OCI-LY1 (cell line): ENCODE measurements at regions not wholly inside any gene's neighbourhood (a gene's known extent, or its start where the extent isn't known, plus 50 kb on each side); places are given as distances from the start of the nearest gene placed in this dataset.

Source experiments
- H2AFZ ChIP-seq: fragments of 200-600 bp; sonication (generic), shearing (Covaris generic); 2 replicates; pipeline ENCODE4 v1.6.0; 2014; ENCODE audit warnings: antibody characterized with exemption, mild to moderate bottlenecking, low read length
- H3F3A ChIP-seq: fragments of 200-600 bp; sonication (generic), shearing (Covaris generic); 2 replicates; pipeline ENCODE4 v1.6.0; 2014; ENCODE audit warnings: mild to moderate bottlenecking, antibody characterized with exemption, low read length, moderate library complexity; ENCODE audit not compliant: insufficient read depth
- H3K27ac ChIP-seq: fragments of 200-600 bp; sonication (generic); 2 replicates; pipeline ENCODE4 v1.5.1; 2014; ENCODE audit warnings: low read length, mixed run types, mild to moderate bottlenecking, low read depth; ENCODE audit not compliant: poor library complexity, severe bottlenecking
- H3K27me3 ChIP-seq: fragments of 200-600 bp; sonication (generic); 2 replicates; pipeline ENCODE4 v1.6.0; 2014; ENCODE audit warnings: antibody characterized with exemption, mild to moderate bottlenecking, low read length, moderate library complexity; ENCODE audit not compliant: insufficient read depth
- H3K36me3 ChIP-seq: fragments of 200-600 bp; sonication (generic); 2 replicates; pipeline ENCODE4 v1.6.1; 2014; ENCODE audit warnings: mild to moderate bottlenecking, antibody characterized with exemption, low read length, moderate library complexity, mixed read lengths; ENCODE audit not compliant: insufficient read depth
- H3K4me1 ChIP-seq: fragments of 200-600 bp; sonication (generic); 2 replicates; pipeline ENCODE4 v1.5.1; 2014; ENCODE audit warnings: mild to moderate bottlenecking, low read length, moderate library complexity; ENCODE audit not compliant: insufficient read depth, severe bottlenecking
- H3K4me2 ChIP-seq: fragments of 200-600 bp; sonication (generic), shearing (Covaris generic); 2 replicates; pipeline ENCODE4 v1.6.1; 2014; ENCODE audit warnings: low read length
- H3K4me3 ChIP-seq: fragments of 200-600 bp; sonication (generic); 2 replicates; pipeline ENCODE4 v1.5.1; 2014; ENCODE audit warnings: low read length, low read depth, mild to moderate bottlenecking, mixed read lengths; ENCODE audit not compliant: poor library complexity, severe bottlenecking
- H3K79me2 ChIP-seq: fragments of 200-600 bp; shearing (Covaris generic); 2 replicates; pipeline ENCODE4 v1.6.1; 2016; ENCODE audit warnings: mixed run types, low read length, mixed read lengths; ENCODE audit not compliant: insufficient read depth
- H3K9ac ChIP-seq: fragments of 200-600 bp; sonication (generic), shearing (Covaris generic); 2 replicates; pipeline ENCODE4 v1.6.1; 2014; ENCODE audit warnings: mild to moderate bottlenecking, low read length, mixed read lengths
- H3K9me2 ChIP-seq: fragments of 200-600 bp; sonication (generic), shearing (Covaris generic); 2 replicates; pipeline ENCODE4 v1.6.1; 2014; ENCODE audit warnings: low read depth, mild to moderate bottlenecking, low read length, mixed read lengths
- H3K9me3 ChIP-seq: fragments of 200-600 bp; shearing (Covaris generic); 2 replicates; pipeline ENCODE4 v1.6.1; 2014; ENCODE audit warnings: low read length, mixed read lengths
- H4K20me1 ChIP-seq: fragments of 200-600 bp; sonication (generic), shearing (Covaris generic); 2 replicates; pipeline ENCODE4 v1.6.0; 2016; ENCODE audit warnings: mild to moderate bottlenecking, low read length; ENCODE audit not compliant: insufficient read depth
- CTCF ChIP-seq: fragments of 200-600 bp; sonication (generic), shearing (Covaris generic); IDR thresholded peaks from 2 replicates; pipeline ENCODE4 v1.5.1; 2017; ENCODE audit warnings: mild to moderate bottlenecking, antibody characterized with exemption, low read length, moderate library complexity, mixed read lengths
- EZH2 ChIP-seq: fragments of 200-600 bp; sonication (generic), shearing (Covaris generic); IDR thresholded peaks from 2 replicates; pipeline ENCODE4 v1.8.0; 2017; ENCODE audit warnings: borderline replicate concordance, mixed run types, mild to moderate bottlenecking, antibody characterized with exemption, low read length, moderate library complexity, mixed read lengths

GRCh38 chr4:60745800-60746571 is 454.1 kb upstream of the ADGRL3 start:
- TF ChIP-seq CTCF: no peak
- TF ChIP-seq EZH2: no peak
- Histone ChIP-seq H3K27me3 (no peaks in the 10 kb centered on the region), H3K9me2 (no peaks in the 10 kb centered on the region)

GRCh38 chr4:60750962-60751361 is 449.2 kb upstream of the ADGRL3 start:
- no peak overlapping the region for H2AFZ ChIP-seq
- H3K9ac ChIP-seq: no peak overlapping the region
- H3K79me2 ChIP-seq: no peaks in the 10 kb centered on the region
- H3K4me1 ChIP-seq: no peaks in the 10 kb centered on the region
- no peaks in the 10 kb centered on the region for H4K20me1 ChIP-seq
- H3K9me2 ChIP-seq: no peaks in the 10 kb centered on the region
- no peaks in the 10 kb centered on the region for H3F3A ChIP-seq
- no peak overlapping the region for H3K4me2 ChIP-seq
- H3K27ac ChIP-seq: no peak overlapping the region
- no peaks in the 10 kb centered on the region for H3K36me3 ChIP-seq
- no peak overlapping the region for H3K4me3 ChIP-seq
- TF ChIP-seq CTCF (no peak), EZH2 (no peak)
- H3K9me3 ChIP-seq: no peaks in the 10 kb centered on the region
- H3K27me3 ChIP-seq: no peaks in the 10 kb centered on the region

More at GRCh38 chr4:60745800-60746571, 454.1 kb upstream of the ADGRL3 start:
- Histone ChIP-seq H3K9ac (no peak overlapping the region), H3F3A (no peaks in the 10 kb centered on the region), H4K20me1 (no peaks in the 10 kb centered on the region), H3K79me2 (no peaks in the 10 kb centered on the region), H3K4me2 (no peak overlapping the region), H2AFZ (no peak overlapping the region), H3K9me3 (no peaks in the 10 kb centered on the region), H3K4me1 (no peaks in the 10 kb centered on the region), H3K27ac (no peak overlapping the region), H3K4me3 (no peak overlapping the region), H3K36me3 (no peaks in the 10 kb centered on the region)

- Histone ChIP-seq H3K4me3 (no peak overlapping the region), H3K36me3 (no peaks in the 10 kb centered on the region), H3F3A (no peaks in the 10 kb centered on the region), H3K27ac (no peak overlapping the region), H3K9ac (no peak overlapping the region), H3K27me3 (no peaks in the 10 kb centered on the region), H3K4me1 (no peaks in the 10 kb centered on the region), H3K9me2 (no peaks in the 10 kb centered on the region), H2AFZ (no peak overlapping the region), H3K4me2 (no peak overlapping the region), H3K79me2 (no peaks in the 10 kb centered on the region), H3K9me3 (no peaks in the 10 kb centered on the region), H4K20me1 (no peaks in the 10 kb centered on the region)
- TF ChIP-seq CTCF (no peak), EZH2 (no peak)
These were observed 442.0 kb upstream of the ADGRL3 start for GRCh38 chr4:60757986-60758680.
